ENCODE measurements at regions not wholly inside any gene's neighbourhood (a gene's known extent, or its start where the extent isn't known, plus 50 kb on each side); places are given as distances from the start of the nearest gene placed in this dataset.

- no peaks in the 10 kb centered on the region for H3K36me3 ChIP-seq (ENCODE audit: insufficient read depth)
- 0 out of 2 replicates have a peak, but pooled peaks cover 3% of the 10 kb centered on the region for H3K9me2 ChIP-seq (ENCODE audit: insufficient read depth)
- no peaks in the 10 kb centered on the region for H3K79me2 ChIP-seq (replicated peaks; ENCODE audit: insufficient read depth)
- H2AFZ ChIP-seq, result peak overlapping the region; percentile 86
- no peak overlapping the region for H3K4me2 ChIP-seq
- H3K9me3 Mint-ChIP-seq, result peaks cover 78% of the 10 kb centered on the region
- H3K4me3 ChIP-seq, result no peak overlapping the region
- H3F3A ChIP-seq (replicated peaks; ENCODE audit: low read depth), result no peaks in the 10 kb centered on the region
- no peak overlapping the region for H3K27ac Mint-ChIP-seq
- ATAC-seq (no peak), DNase-seq (ENCODE audit: low spot score) (peak; percentile 12)
- no peak overlapping the region for H3K4me3 Mint-ChIP-seq
- no peaks in the 10 kb centered on the region for H4K20me1 ChIP-seq (replicated peaks; ENCODE audit: insufficient read depth)
- H3K27me3 Mint-ChIP-seq (ENCODE audit: insufficient read depth, low read depth, poor library complexity), result peaks cover 3% of the 10 kb centered on the region
- H3K36me3 Mint-ChIP-seq (ENCODE audit: low read depth), result peaks cover 9% of the 10 kb centered on the region
- no peaks in the 10 kb centered on the region for H3K4me1 ChIP-seq (ENCODE audit: insufficient read depth)
- H3K27me3 ChIP-seq (ENCODE audit: insufficient read depth), result no peaks in the 10 kb centered on the region
- no peaks in the 10 kb centered on the region for H3K4me1 Mint-ChIP-seq
- no peak overlapping the region for H3K27ac ChIP-seq (ENCODE audit: low read depth)
- no peak for TF ChIP-seq EZH2phosphoT487 (IDR thresholded peaks at IDR 0.05; ENCODE audit: unreplicated experiment)
- TF ChIP-seq REST (IDR thresholded peaks at IDR 0.05; ENCODE audit: unreplicated experiment), result no peak
- TF ChIP-seq CTCF (conservative IDR thresholded peaks at IDR 0.05; ENCODE audit: low read depth in 2 of 2), result 0 out of 4 replicates have a peak, but pooled peaks of 1 of the 2 experiments have one; percentile 9
- TF ChIP-seq EZH2 (IDR thresholded peaks at IDR 0.05; ENCODE audit: low read depth, unreplicated experiment), result no peak
These were observed 275.6 kb upstream of the FOXK1 start for GRCh38 chr7:4406288-4407058.

GRCh38 chr7:4409946-4410345, 272.1 kb upstream of the FOXK1 start:
- Histone ChIP-seq H3K4me2 (no peak overlapping the region), H3K27ac (ENCODE audit: low read depth) (no peak overlapping the region), H3F3A (replicated peaks; ENCODE audit: low read depth) (no peaks in the 10 kb centered on the region), H3K27me3 (ENCODE audit: insufficient read depth) (no peaks in the 10 kb centered on the region), H3K4me3 (no peak overlapping the region), H3K36me3 (ENCODE audit: insufficient read depth) (no peaks in the 10 kb centered on the region), H3K79me2 (replicated peaks; ENCODE audit: insufficient read depth) (no peaks in the 10 kb centered on the region), H3K9me2 (ENCODE audit: insufficient read depth) (no peaks in the 10 kb centered on the region), H2AFZ (peak overlapping the region; percentile 32; the same call in 1 of the 2 replicates), H3K4me1 (ENCODE audit: insufficient read depth) (no peaks in the 10 kb centered on the region), H4K20me1 (replicated peaks; ENCODE audit: insufficient read depth) (no peaks in the 10 kb centered on the region)
- H3K27me3 Mint-ChIP-seq (ENCODE audit: insufficient read depth, low read depth, poor library complexity), result peaks cover 7% of the 10 kb centered on the region
- TF ChIP-seq NANOG (IDR thresholded peaks at IDR 0.05; ENCODE audit: borderline replicate concordance) (no peak), ZNF462 (CRISPR knock-in tag; IDR thresholded peaks at IDR 0.05) (no peak), ETS1 (IDR thresholded peaks at IDR 0.05) (no peak)
- no peak overlapping the region for H3K27ac Mint-ChIP-seq
- H3K4me1 Mint-ChIP-seq, result no peaks in the 10 kb centered on the region
- peaks cover 77% of the 10 kb centered on the region for H3K9me3 Mint-ChIP-seq
- no peak for DNase-seq (ENCODE audit: low spot score)
- peaks cover 10% of the 10 kb centered on the region; the same call in 2 of the 3 replicates for H3K36me3 Mint-ChIP-seq (ENCODE audit: low read depth)
- ATAC-seq, result no peak
- no peak overlapping the region for H3K4me3 Mint-ChIP-seq
